HepG2 (cell line): ENCODE measurements at regions not wholly inside any gene's neighbourhood (a gene's known extent, or its start where the extent isn't known, plus 50 kb on each side); places are given as distances from the start of the nearest gene placed in this dataset.

Experiments used
- ATAC-seq: fragments of 200-7000 bp; cut with Tn5 transposase; 3 replicates; pipeline ENCODE4 v1.9.1; 2020; ENCODE audit warnings: mild to moderate bottlenecking, moderate library complexity
- BruUV-seq: library from RNA; stranded (reverse); fragments of 400-500 nt; replicated peaks from 2 replicates; lab custom pipeline; 2021; lab: Mats Ljungman, UMichigan
- CTCF ChIA-PET: fragments of 300-600 bp; formaldehyde crosslinking; extraction: SDS; loops from one replicate; lab custom pipeline; 2021; ENCODE audit warnings: low total read pairs, inconsistent platforms, low intra/inter-chr PET ratio; lab: Yijun Ruan, JAX
- POLR2A ChIA-PET: fragments of 350-600 bp; sonication (Branson Sonifier 250); formaldehyde crosslinking; loops from one replicate; lab custom pipeline; 2020; ENCODE audit warnings: antibody characterized with exemption, inconsistent platforms; lab: Yijun Ruan, JAX
- DNase-seq: peaks from one replicate; pipeline ENCODE4 v3.0.0-alpha.2; 2015; ENCODE audit warnings: low spot score
- FAIRE-seq: peaks from 3 replicates; lab custom pipeline; 2011; peaks lifted over from hg19 to GRCh38; lab: Jason Lieb, UNC
- H2AFZ ChIP-seq: one replicate; pipeline ENCODE4 v1.6.1; 2011; ENCODE audit warnings: low read length, inconsistent platforms
- H3K27ac ChIP-seq: fragments of 300-600 bp; 3 replicates; pipeline ENCODE4 v1.8.0; 2011; ENCODE audit warnings: mixed run types, mild to moderate bottlenecking, mixed read lengths, low read length, inconsistent platforms; ENCODE audit not compliant: insufficient read depth; ENCODE audit errors: extremely low read length
- H3K27me3 ChIP-seq, 2 experiments: fragments of 200-600 bp in 1 of 2; 2 replicates in 1 of 2; 3 replicates in 1 of 2; pipeline versions ENCODE4 v1.6.0 to v1.8.0; 2011; ENCODE audit warnings: low read length in 2 of 2, mild to moderate bottlenecking in 2 of 2, moderate library complexity in 2 of 2, inconsistent platforms in 1 of 2; ENCODE audit not compliant: insufficient read depth in 2 of 2, control insufficient read depth in 1 of 2
- H3K36me3 ChIP-seq, 2 experiments: fragments of 200-600 bp in 1 of 2; replicated peaks in 1 of 2; 2 replicates in 1 of 2; 3 replicates in 1 of 2; pipeline versions ENCODE4 v1.5.1 to v1.8.0; 2011; ENCODE audit warnings: low read length in 2 of 2, inconsistent platforms in 1 of 2; ENCODE audit not compliant: insufficient read depth in 2 of 2, control insufficient read depth in 1 of 2
- H3K4me1 ChIP-seq: 2 replicates; pipeline ENCODE4 v1.5.1; 2012; ENCODE audit warnings: low read length, inconsistent platforms; ENCODE audit not compliant: insufficient read depth
- H3K4me2 ChIP-seq: 2 replicates; pipeline ENCODE4 v1.6.0; 2011; ENCODE audit warnings: low read depth, low read length, inconsistent platforms
- H3K4me3 ChIP-seq, 3 experiments: fragments of 200-600 bp in 1 of 3; sonication (generic), shearing (Covaris generic) in 1 of 3; replicated peaks in 1 of 3; 2 replicates each; pipeline ENCODE4 v1.5.1; 2011 to 2016; ENCODE audit warnings: low read length in 3 of 3, inconsistent platforms in 2 of 3, low read depth in 2 of 3, mild to moderate bottlenecking in 2 of 3, control low read depth in 1 of 3, mixed read lengths in 1 of 3; ENCODE audit not compliant: insufficient read depth in 1 of 3
- H3K79me2 ChIP-seq: one replicate; pipeline ENCODE4 v1.6.1; 2011; ENCODE audit warnings: low read length, inconsistent platforms; ENCODE audit not compliant: insufficient read depth
- H3K9ac ChIP-seq: 2 replicates; pipeline ENCODE4 v1.6.0; 2011; ENCODE audit warnings: mild to moderate bottlenecking, low read depth, low read length, inconsistent platforms; ENCODE audit not compliant: insufficient read depth
- H3K9me3 ChIP-seq: 2 replicates; pipeline ENCODE4 v1.5.1; 2012; ENCODE audit warnings: mild to moderate bottlenecking, low read length
- H4K20me1 ChIP-seq: 2 replicates; pipeline ENCODE4 v1.6.0; 2011; ENCODE audit warnings: inconsistent platforms, mild to moderate bottlenecking, low read length, moderate library complexity; ENCODE audit not compliant: insufficient read depth
- CENPT ChIP-seq: sonication (generic); formaldehyde crosslinking; IDR thresholded peaks from 2 replicates; pipeline ENCODE4 v1.8.0; 2022; ENCODE audit warnings: low read depth, mild to moderate bottlenecking, moderate library complexity, missing genetic modification reagents
- NAIF1 ChIP-seq: sonication (generic); formaldehyde crosslinking; IDR thresholded peaks from 2 replicates; pipeline ENCODE4 v1.5.0; 2020; ENCODE audit warnings: mild to moderate bottlenecking, missing genetic modification reagents, borderline replicate concordance
- PAX8 ChIP-seq: sonication (generic); formaldehyde crosslinking; IDR thresholded peaks from 2 replicates; pipeline ENCODE4 v1.8.0; 2022; ENCODE audit warnings: mild to moderate bottlenecking, missing genetic modification reagents, borderline replicate concordance
- RAD51 ChIP-seq: fragments of 450-650 bp; IDR thresholded peaks from 2 replicates; pipeline ENCODE4 v1.6.1; 2016; ENCODE audit warnings: borderline replicate concordance
- SOX13 ChIP-seq, 3 experiments: fragments of 450-650 bp in 1 of 3; sonication (generic) in 1 of 3; formaldehyde crosslinking in 1 of 3; IDR thresholded peaks in 2 of 3; conservative IDR thresholded peaks in 1 of 3; 2 replicates each; pipeline versions ENCODE4 v1.5.0 to v1.6.1; 2016 to 2020; ENCODE audit warnings: antibody characterized with exemption in 1 of 3, mild to moderate bottlenecking in 1 of 3, missing compliant biosample characterization in 1 of 3, missing genetic modification reagents in 1 of 3, moderate library complexity in 1 of 3
- SP4 ChIP-seq: sonication (generic); formaldehyde crosslinking; IDR thresholded peaks from 2 replicates; pipeline ENCODE4 v1.8.1; 2023; ENCODE audit warnings: mild to moderate bottlenecking, missing genetic modification reagents
- SP5 ChIP-seq: IDR thresholded peaks from 2 replicates; pipeline ENCODE4 v1.6.1; 2016; ENCODE audit warnings: low read depth, borderline replicate concordance
- ZFP90 ChIP-seq: sonication (generic); formaldehyde crosslinking; IDR thresholded peaks from 2 replicates; pipeline ENCODE4 v1.8.0; 2022; ENCODE audit warnings: missing genetic modification reagents, mild to moderate bottlenecking, inconsistent platforms, borderline replicate concordance
- ZNF24 ChIP-seq: fragments of 450-650 bp; IDR thresholded peaks from 2 replicates; pipeline ENCODE4 v1.6.1; 2017; ENCODE audit warnings: antibody characterized with exemption, mild to moderate bottlenecking
- ZNF292 ChIP-seq: sonication (generic); formaldehyde crosslinking; IDR thresholded peaks from 2 replicates; pipeline ENCODE4 v1.8.1; 2022; ENCODE audit warnings: mild to moderate bottlenecking, low read depth, missing genetic modification reagents, borderline replicate concordance
- ZNF331 ChIP-seq: sonication (generic); formaldehyde crosslinking; IDR thresholded peaks from 2 replicates; pipeline ENCODE4 v1.4.0; 2020; ENCODE audit warnings: missing genetic modification reagents
- ZNF335 ChIP-seq: sonication (generic); formaldehyde crosslinking; IDR thresholded peaks from 2 replicates; pipeline ENCODE4 v1.4.0; 2020; ENCODE audit warnings: missing genetic modification reagents
- ZNF607 ChIP-seq: sonication (generic); formaldehyde crosslinking; IDR thresholded peaks from 2 replicates; pipeline ENCODE4 v1.5.1; 2020; ENCODE audit warnings: missing genetic modification reagents, mild to moderate bottlenecking, borderline replicate concordance
- ZNF7 ChIP-seq: IDR thresholded peaks from 2 replicates; pipeline ENCODE4 v1.6.1; 2016; ENCODE audit warnings: missing biosample characterization, missing genetic modification reagents
- WGBS: methylation state at CpG from one replicate; pipeline ENCODE4 v1.1.6; 2017; ENCODE audit warnings: low lambda C conversion rate; 5-methylcytosine and 5-hydroxymethylcytosine counted together
- in situ Hi-C: cut with HindIII; loops from 2 replicates; pipeline ENCODE4 v1.10.0; 2017; ENCODE audit warnings: low pct_unique_long_range_greater_than_20kb; ENCODE audit not compliant: extremely low pct_ligation_motif_present
- intact Hi-C: fragments of 100-400 bp; cut with micrococcal nuclease; formaldehyde crosslinking; loops from one replicate; pipeline ENCODE4 v1.10.0; 2022; ENCODE audit not compliant: unreplicated experiment
- TF ChIP-seq, protein P1 (sequence below): IDR thresholded peaks from 2 replicates; pipeline ENCODE4 v1.6.1; 2016; ENCODE audit warnings: low read depth, borderline replicate concordance
- TF ChIP-seq, protein P2 (sequence below): sonication (generic); formaldehyde crosslinking; IDR thresholded peaks from 2 replicates; pipeline ENCODE4 v1.5.0; 2020; ENCODE audit warnings: missing genetic modification reagents
- TF ChIP-seq, protein P3 (sequence below): sonication (generic); formaldehyde crosslinking; IDR thresholded peaks from 2 replicates; pipeline ENCODE4 v1.8.0; 2022; ENCODE audit warnings: low read depth, missing genetic modification reagents
- TF ChIP-seq, protein P4 (sequence below): conservative IDR thresholded peaks from 2 replicates; pipeline ENCODE4 v1.6.1; 2018; ENCODE audit warnings: missing genetic modification reagents

DNA sequence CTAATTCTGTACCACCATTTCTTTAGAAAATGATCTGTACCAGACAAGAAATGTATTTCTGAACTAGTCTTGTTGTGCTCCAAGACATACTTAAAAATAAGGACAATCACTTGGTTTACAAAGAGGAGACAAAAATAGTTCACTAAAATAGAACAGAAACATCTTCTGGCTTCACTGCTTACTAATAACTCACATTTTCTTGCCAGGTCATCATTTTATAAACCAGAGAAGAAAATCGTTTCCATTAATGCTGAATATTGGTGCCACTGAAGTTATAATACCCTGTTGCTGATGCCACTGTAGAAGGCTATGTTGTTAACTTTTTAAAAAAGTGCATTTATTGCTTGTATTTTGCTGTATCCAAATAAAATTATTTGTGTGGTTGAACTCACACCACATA is 94.8 kb upstream of the ZNF236 start (continued):
- TF ChIP-seq ZFP90, result no peak
- no peak for TF ChIP-seq CENPT (CRISPR knock-in tag)

DNA sequence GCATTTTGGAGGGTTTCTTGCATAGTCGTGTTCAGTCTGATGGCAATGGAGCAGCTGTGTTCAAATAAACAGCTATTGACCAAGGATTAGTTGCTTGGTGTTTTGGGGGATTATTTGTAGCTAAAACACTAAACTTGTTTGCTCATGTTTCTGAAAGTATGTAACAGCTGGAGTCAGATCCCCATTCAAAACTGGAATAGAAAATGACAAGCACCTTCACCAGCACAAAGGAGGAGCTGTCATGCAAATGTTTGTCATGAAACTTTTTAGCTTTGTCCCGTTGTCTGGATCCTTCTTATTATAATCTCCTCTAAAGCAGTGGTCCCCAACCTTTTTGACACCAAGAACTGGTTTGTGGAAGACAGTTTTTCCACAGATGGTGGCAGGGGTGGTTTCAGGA is 96.9 kb upstream of the ZNF236 start:
- Histone ChIP-seq H3K27ac (no peak overlapping the region), H3K9me3 (no peaks in the 10 kb centered on the region), H3K4me2 (no peak overlapping the region)
- POLR2A ChIA-PET, result no interaction called here
- ATAC-seq, result no peak
- intact Hi-C loops, result no loop called here
- TF ChIP-seq ZNF24, result no peak
- TF ChIP-seq, protein P1, sequence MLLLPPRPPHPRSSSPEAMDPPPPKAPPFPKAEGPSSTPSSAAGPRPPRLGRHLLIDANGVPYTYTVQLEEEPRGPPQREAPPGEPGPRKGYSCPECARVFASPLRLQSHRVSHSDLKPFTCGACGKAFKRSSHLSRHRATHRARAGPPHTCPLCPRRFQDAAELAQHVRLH, result no peak
- no peak for TF ChIP-seq ZNF292 (CRISPR knock-in tag)
- no peak for TF ChIP-seq RAD51
- TF ChIP-seq ZNF331 (CRISPR knock-in tag), result no peak
- TF ChIP-seq NAIF1, result no peak
- TF ChIP-seq, protein P2, sequence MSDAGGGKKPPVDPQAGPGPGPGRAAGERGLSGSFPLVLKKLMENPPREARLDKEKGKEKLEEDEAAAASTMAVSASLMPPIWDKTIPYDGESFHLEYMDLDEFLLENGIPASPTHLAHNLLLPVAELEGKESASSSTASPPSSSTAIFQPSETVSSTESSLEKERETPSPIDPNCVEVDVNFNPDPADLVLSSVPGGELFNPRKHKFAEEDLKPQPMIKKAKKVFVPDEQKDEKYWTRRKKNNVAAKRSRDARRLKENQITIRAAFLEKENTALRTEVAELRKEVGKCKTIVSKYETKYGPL, result no peak
- no peak for TF ChIP-seq SP4 (CRISPR knock-in tag)
- TF ChIP-seq, protein P3, sequence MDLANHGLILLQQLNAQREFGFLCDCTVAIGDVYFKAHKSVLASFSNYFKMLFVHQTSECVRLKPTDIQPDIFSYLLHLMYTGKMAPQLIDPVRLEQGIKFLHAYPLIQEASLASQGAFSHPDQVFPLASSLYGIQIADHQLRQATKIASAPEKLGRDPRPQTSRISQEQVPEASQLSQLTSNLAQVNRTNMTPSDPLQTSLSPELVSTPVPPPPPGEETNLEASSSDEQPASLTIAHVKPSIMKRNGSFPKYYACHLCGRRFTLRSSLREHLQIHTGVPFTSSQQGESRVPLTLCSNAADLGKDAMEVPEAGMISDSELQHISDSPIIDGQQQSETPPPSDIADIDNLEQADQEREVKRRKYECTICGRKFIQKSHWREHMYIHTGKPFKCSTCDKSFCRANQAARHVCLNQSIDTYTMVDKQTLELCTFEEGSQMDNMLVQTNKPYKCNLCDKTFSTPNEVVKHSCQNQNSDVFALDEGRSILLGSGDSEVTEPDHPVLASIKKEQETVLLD (CRISPR knock-in tag), result no peak
- no peak for TF ChIP-seq ZNF7 (CRISPR knock-in tag)
- no peak for TF ChIP-seq SP5
- no peak for TF ChIP-seq ZNF607 (CRISPR knock-in tag)
- TF ChIP-seq, protein P4, sequence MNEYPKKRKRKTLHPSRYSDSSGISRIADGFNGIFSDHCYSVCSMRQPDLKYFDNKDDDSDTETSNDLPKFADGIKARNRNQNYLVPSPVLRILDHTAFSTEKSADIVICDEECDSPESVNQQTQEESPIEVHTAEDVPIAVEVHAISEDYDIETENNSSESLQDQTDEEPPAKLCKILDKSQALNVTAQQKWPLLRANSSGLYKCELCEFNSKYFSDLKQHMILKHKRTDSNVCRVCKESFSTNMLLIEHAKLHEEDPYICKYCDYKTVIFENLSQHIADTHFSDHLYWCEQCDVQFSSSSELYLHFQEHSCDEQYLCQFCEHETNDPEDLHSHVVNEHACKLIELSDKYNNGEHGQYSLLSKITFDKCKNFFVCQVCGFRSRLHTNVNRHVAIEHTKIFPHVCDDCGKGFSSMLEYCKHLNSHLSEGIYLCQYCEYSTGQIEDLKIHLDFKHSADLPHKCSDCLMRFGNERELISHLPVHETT (CRISPR knock-in tag), result no peak
- TF ChIP-seq SOX13 (IDR thresholded peaks at IDR 0.05), result no peak
- TF ChIP-seq SOX13 (CRISPR knock-in tag; conservative IDR thresholded peaks at IDR 0.05 in 1 of 2, IDR thresholded peaks at IDR 0.05 in 1 of 2), result no peak
- no peak for TF ChIP-seq PAX8
- no peak for TF ChIP-seq ZNF335 (CRISPR knock-in tag)
- TF ChIP-seq, all 625 proteins: peak for 0
- 0% methylated on average over 2 of the region's 2 CpGs for WGBS
- CTCF ChIA-PET, result no interaction called here
- in situ Hi-C loops, result no loop called here
- no peaks in the 10 kb centered on the region for H3K4me1 ChIP-seq
- peaks cover 1 to 20% of the 10 kb centered on the region in 2 experiments; a peak in 3 of 5 replicates for H3K27me3 ChIP-seq
- H4K20me1 ChIP-seq, result no peaks in the 10 kb centered on the region
- H3K9ac ChIP-seq, result no peak overlapping the region
- no peak overlapping the region for H2AFZ ChIP-seq
- no peak for FAIRE-seq
- no peak overlapping the region for H3K4me3 ChIP-seq
- DNase-seq, result no peak
- H3K36me3 ChIP-seq, result no peaks in the 10 kb centered on the region
- no TSS peak for BruUV-seq
- no peaks in the 10 kb centered on the region for H3K79me2 ChIP-seq
